GM10266 (cell line): ENCODE measurements at regions not wholly inside any gene's neighbourhood (a gene's known extent, or its start where the extent isn't known, plus 50 kb on each side); places are given as distances from the start of the nearest gene placed in this dataset.

ENCODE experiments used
- DNase-seq: peaks from one replicate; pipeline ENCODE4 v3.0.0; 2012; ENCODE audit errors: extremely low spot score
- CTCF ChIP-seq: IDR thresholded peaks from 2 replicates; pipeline ENCODE4 v1.5.1; 2012; ENCODE audit warnings: mild to moderate bottlenecking, low read depth; ENCODE audit not compliant: control insufficient read depth, insufficient read depth; ENCODE audit errors: missing control alignments

GRCh38 chr10:129253865-129254179, 213.2 kb upstream of the MGMT start:
- TF ChIP-seq CTCF: no peak
- DNase-seq: no peak

GRCh38 chr10:129258283-129258923, 208.6 kb upstream of the MGMT start:
- DNase-seq: no peak
- no peak for TF ChIP-seq CTCF

- no peak for DNase-seq
Measured at GRCh38 chr10:129259128-129259815, 207.8 kb upstream of the MGMT start.

DNA sequence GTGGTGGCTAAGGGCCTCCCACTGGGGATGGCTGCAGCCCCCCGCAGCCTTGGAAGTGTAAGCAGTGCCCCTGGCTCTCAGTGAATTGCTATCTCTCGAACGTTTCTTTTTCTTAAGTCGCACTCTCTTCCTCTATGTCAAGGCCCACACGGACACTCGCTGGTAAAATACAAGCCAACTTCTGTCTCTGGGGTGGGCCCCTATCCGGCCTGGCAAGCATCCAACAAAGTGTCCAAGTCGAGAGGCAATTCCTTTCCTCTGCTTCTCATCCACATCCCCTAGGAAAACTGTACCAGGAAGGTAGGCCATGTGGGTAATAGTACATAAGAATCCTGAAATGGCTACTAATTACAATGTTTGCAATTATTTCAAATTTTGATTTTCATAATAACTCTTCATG, 194.9 kb upstream of the MGMT start:
- DNase-seq: no peak
- TF ChIP-seq CTCF: no peak

More at GRCh38 chr10:129259128-129259815, 207.8 kb upstream of the MGMT start:
- no peak for TF ChIP-seq CTCF

DNA sequence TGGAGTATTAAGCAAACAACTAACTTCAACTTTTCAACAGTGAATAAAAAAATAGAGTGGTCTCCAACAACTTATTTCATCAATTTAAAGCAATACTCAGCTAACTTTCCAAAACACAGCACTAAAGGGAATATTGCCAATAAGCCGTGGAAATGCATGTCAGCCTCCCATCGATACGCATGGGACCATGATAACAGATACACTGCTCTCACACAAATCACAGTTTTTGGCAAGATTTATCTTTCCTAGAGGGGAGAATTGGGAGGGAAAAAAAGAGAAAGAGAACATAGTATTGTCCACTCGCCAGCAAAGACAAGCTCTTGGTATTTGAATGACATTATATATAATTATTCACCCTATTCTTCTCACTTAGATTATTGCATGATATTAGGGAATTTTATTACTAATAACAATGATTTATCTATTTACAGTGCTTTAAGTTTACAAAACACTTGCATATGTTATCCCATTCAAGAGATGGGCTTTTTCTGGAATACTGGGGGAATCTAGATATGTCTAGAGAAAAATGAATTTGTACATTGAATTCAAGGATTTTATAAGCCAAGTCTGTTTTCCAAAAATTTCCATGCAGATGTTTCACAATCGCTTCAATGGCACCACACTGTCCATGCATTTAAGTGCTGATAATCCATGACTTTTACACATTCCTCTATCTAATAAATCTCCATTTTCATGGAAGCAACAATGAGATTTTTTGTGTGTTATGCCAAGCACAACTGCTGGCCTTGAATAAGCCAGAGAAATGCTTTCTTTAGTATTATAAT, 194.0 kb upstream of the MGMT start:
- no peak for DNase-seq
- TF ChIP-seq CTCF: no peak

DNA sequence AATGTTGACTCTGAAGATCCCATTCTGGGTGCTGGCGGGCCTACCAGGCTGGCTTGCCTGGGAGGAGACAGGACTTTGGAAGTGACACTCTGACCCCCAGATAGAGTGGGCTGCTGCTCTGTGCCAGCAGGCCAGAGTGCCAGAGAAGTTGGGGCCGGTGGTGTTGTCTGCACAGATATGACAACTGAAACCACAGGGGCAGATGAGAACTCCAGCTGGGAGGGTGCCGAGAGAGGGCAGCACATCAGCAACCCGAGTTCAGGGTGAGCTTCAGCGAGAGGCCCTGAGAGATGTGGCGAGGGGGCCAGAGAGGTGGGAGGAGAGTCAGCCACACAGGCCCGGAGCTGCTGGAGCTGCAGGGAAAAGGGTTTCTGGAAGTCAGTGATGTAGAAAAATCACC, 193.2 kb upstream of the MGMT start:
- no peak for TF ChIP-seq CTCF
- DNase-seq: no peak
